HL-60 (cell line): ENCODE measurements at regions not wholly inside any gene's neighbourhood (a gene's known extent, or its start where the extent isn't known, plus 50 kb on each side); places are given as distances from the start of the nearest gene placed in this dataset.

Experiments
- DNase-seq, 2 experiments: peaks; one replicate each; pipeline ENCODE4 v3.0.0-alpha.2; 2010 to 2020; ENCODE audit warnings: low read depth in 1 of 2, low spot score in 1 of 2
- H3K27ac ChIP-seq: fragments of 250-450 bp; sonication (Bioruptor Pico); replicated peaks from 2 replicates; pipeline ENCODE4 v1.5.1; 2020; ENCODE audit warnings: mild to moderate bottlenecking, moderate library complexity
- H3K27me3 ChIP-seq: fragments of 250-450 bp; sonication (Bioruptor Pico); 2 replicates; pipeline ENCODE4 v1.5.1; 2021; ENCODE audit warnings: mild to moderate bottlenecking, moderate library complexity; ENCODE audit not compliant: insufficient read depth, poor library complexity, severe bottlenecking
- H3K4me3 ChIP-seq: replicated peaks from 2 replicates; pipeline ENCODE4 v1.5.1; 2011; ENCODE audit warnings: mild to moderate bottlenecking, control low read depth, low read length; ENCODE audit not compliant: insufficient read depth
- GABPA ChIP-seq: IDR thresholded peaks from 2 replicates; pipeline ENCODE4 v1.6.1; 2012; ENCODE audit warnings: low read depth
- POLR2AphosphoS5 ChIP-seq: IDR thresholded peaks from 2 replicates; pipeline ENCODE4 v1.6.1; 2012; ENCODE audit warnings: low read depth
- SPI1 ChIP-seq: IDR thresholded peaks from 2 replicates; pipeline ENCODE4 v1.6.1; 2012; ENCODE audit warnings: low read depth, mild to moderate bottlenecking, borderline replicate concordance
- TF ChIP-seq, protein P1 (sequence below): IDR thresholded peaks from one replicate; pipeline ENCODE4 v1.5.1; 2011; ENCODE audit warnings: low read length, control low read depth, inconsistent platforms; ENCODE audit not compliant: insufficient read depth
- TF ChIP-seq, protein P2 (sequence below): IDR thresholded peaks from 2 replicates; pipeline ENCODE4 v1.6.1; 2012; ENCODE audit warnings: low read depth; ENCODE audit not compliant: insufficient replicate concordance

DNA sequence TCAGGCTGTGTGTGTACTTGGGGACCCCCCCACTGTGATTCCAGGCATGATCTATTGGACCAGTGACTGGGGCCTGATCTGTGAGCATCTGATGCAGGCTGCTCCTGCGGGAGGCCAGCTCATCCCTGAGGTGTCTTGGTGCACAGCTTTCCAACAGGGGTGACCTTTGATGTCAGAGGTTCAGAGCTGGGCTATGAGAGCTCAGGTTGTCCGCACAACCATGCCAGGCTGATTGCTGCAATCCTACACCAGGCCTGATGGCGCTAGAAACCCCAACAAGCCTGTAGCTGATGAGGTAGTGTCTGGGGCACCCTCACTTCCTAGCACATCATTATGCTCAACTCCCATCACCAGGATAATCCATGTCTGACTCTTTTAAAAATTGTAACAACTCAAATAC, 56.1 kb upstream of the CACNA2D3 start:
- no peak for TF ChIP-seq SPI1
- TF ChIP-seq, protein P1, sequence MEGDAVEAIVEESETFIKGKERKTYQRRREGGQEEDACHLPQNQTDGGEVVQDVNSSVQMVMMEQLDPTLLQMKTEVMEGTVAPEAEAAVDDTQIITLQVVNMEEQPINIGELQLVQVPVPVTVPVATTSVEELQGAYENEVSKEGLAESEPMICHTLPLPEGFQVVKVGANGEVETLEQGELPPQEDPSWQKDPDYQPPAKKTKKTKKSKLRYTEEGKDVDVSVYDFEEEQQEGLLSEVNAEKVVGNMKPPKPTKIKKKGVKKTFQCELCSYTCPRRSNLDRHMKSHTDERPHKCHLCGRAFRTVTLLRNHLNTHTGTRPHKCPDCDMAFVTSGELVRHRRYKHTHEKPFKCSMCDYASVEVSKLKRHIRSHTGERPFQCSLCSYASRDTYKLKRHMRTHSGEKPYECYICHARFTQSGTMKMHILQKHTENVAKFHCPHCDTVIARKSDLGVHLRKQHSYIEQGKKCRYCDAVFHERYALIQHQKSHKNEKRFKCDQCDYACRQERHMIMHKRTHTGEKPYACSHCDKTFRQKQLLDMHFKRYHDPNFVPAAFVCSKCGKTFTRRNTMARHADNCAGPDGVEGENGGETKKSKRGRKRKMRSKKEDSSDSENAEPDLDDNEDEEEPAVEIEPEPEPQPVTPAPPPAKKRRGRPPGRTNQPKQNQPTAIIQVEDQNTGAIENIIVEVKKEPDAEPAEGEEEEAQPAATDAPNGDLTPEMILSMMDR, result no peak
- TF ChIP-seq GABPA, result no peak
- TF ChIP-seq POLR2AphosphoS5, result no peak
- TF ChIP-seq, protein P2, sequence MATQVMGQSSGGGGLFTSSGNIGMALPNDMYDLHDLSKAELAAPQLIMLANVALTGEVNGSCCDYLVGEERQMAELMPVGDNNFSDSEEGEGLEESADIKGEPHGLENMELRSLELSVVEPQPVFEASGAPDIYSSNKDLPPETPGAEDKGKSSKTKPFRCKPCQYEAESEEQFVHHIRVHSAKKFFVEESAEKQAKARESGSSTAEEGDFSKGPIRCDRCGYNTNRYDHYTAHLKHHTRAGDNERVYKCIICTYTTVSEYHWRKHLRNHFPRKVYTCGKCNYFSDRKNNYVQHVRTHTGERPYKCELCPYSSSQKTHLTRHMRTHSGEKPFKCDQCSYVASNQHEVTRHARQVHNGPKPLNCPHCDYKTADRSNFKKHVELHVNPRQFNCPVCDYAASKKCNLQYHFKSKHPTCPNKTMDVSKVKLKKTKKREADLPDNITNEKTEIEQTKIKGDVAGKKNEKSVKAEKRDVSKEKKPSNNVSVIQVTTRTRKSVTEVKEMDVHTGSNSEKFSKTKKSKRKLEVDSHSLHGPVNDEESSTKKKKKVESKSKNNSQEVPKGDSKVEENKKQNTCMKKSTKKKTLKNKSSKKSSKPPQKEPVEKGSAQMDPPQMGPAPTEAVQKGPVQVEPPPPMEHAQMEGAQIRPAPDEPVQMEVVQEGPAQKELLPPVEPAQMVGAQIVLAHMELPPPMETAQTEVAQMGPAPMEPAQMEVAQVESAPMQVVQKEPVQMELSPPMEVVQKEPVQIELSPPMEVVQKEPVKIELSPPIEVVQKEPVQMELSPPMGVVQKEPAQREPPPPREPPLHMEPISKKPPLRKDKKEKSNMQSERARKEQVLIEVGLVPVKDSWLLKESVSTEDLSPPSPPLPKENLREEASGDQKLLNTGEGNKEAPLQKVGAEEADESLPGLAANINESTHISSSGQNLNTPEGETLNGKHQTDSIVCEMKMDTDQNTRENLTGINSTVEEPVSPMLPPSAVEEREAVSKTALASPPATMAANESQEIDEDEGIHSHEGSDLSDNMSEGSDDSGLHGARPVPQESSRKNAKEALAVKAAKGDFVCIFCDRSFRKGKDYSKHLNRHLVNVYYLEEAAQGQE, result no peak
- no peak overlapping the region for H3K4me3 ChIP-seq
- H3K27ac ChIP-seq, result no peak overlapping the region
- peaks cover 2% of the 10 kb centered on the region for H3K27me3 ChIP-seq
- DNase-seq, result no peak

DNA sequence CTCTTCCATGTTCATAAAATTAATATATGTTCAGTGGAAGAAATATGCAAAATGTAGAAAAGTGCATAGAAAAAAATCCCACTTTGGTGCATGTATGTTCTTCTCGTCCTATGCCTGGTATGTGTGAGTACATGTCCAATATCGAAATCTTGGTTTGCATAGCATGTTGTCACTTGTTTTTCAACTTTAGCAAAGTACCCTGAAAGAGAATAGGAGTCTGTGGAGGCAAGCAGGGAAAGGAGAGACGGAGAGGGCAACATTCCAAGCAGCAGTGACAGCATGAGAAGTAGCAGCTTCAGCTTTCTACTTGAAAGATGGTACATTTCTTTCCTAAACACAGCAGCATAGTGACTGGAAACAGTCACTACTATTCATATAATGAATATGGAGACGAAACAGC, 56.8 kb upstream of the CACNA2D3 start:
- no peak overlapping the region for H3K4me3 ChIP-seq
- TF ChIP-seq, protein P1, result no peak
- H3K27me3 ChIP-seq, result peaks cover 2% of the 10 kb centered on the region
- H3K27ac ChIP-seq, result no peak overlapping the region
- DNase-seq, result no peak

DNA sequence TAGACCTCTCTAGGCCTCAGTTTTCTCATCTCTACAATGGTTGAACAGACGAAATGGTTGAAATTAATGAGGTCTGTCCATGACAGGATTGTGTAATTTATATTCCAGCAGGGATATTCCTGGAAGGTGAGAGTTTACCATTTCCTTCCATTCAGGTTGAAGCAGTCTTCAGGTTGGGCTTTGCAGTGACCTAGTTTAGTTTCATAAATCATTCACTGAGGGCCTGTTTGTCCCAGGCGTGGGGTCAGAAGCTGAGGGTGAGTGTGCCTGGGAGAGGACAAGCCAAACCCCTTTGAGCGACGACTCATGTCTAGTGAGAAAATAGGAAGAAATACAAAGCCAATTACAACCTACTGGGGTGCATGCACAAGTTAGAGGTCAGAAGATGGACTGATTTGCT, 57.2 kb upstream of the CACNA2D3 start:
- H3K4me3 ChIP-seq, result no peak overlapping the region
- no peak overlapping the region for H3K27ac ChIP-seq
- no peak for DNase-seq
- TF ChIP-seq, protein P2, result no peak
- TF ChIP-seq SPI1, result no peak
- no peak for TF ChIP-seq GABPA
- no peak for TF ChIP-seq POLR2AphosphoS5
- TF ChIP-seq, protein P1, result no peak
- peaks cover 2% of the 10 kb centered on the region for H3K27me3 ChIP-seq

DNA sequence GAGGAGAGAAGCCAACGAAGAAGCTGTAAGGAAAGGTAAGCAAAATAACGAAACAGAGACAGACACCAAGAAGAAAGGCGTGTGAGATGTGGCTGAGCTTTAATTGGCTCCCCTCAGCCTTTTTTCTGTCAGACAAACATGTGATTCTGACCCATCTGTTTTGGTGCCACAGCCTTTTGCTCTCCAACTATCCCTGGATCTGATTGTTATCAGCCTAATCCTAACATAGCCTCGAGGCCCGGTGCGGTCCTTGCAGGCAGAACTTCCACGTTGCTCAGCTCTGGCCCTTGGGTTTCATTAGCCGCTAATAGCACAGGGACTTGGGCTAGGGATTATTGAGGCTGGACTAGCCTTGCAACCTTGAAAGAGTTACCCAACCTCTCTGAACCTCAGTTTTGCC, 57.9 kb upstream of the CACNA2D3 start:
- TF ChIP-seq POLR2AphosphoS5 (no peak), SPI1 (no peak), GABPA (no peak)
- TF ChIP-seq, protein P2, result no peak
- TF ChIP-seq, protein P1, result no peak

More for the DNA sequence above, 57.9 kb upstream of the CACNA2D3 start:
- Histone ChIP-seq H3K27ac (no peak overlapping the region), H3K27me3 (peaks cover 2% of the 10 kb centered on the region), H3K4me3 (no peak overlapping the region)
- no peak for DNase-seq
